NCI-H1436 (cell line): ENCODE measurements at regions not wholly inside any gene's neighbourhood (a gene's known extent, or its start where the extent isn't known, plus 50 kb on each side); places are given as distances from the start of the nearest gene placed in this dataset.

Source experiments
- DNase-seq: peaks from one replicate; lab custom pipeline; 2025; lab: John Stamatoyannopoulos, UW

- DNase-seq: no peak
Observed at GRCh38 chr1:194159941-194160340, 973.5 kb upstream of the B3GALT2 start.

GRCh38 chr1:194155962-194156361, 969.5 kb upstream of the B3GALT2 start:
- no peak for DNase-seq

GRCh38 chr1:194151056-194151455, 964.6 kb upstream of the B3GALT2 start:
- DNase-seq: no peak

GRCh38 chr1:194150242-194150641, 963.8 kb upstream of the B3GALT2 start:
- DNase-seq: no peak

GRCh38 chr1:194133152-194133551, 946.7 kb upstream of the B3GALT2 start:
- DNase-seq: no peak

GRCh38 chr1:194118086-194118485, 931.7 kb upstream of the B3GALT2 start:
- DNase-seq: no peak

- DNase-seq: no peak
Observed at GRCh38 chr1:194117582-194117981, 931.2 kb upstream of the B3GALT2 start.

GRCh38 chr1:194114288-194114687, 927.9 kb upstream of the B3GALT2 start:
- DNase-seq: no peak

- DNase-seq: no peak
Observed at GRCh38 chr1:194105381-194105780, 919.0 kb upstream of the B3GALT2 start.

- DNase-seq: no peak
Observed at GRCh38 chr1:194104247-194104844, 917.9 kb upstream of the B3GALT2 start.

GRCh38 chr1:194103516-194104246, 917.3 kb upstream of the B3GALT2 start:
- DNase-seq: no peak

GRCh38 chr1:194103101-194103500, 916.7 kb upstream of the B3GALT2 start:
- DNase-seq: no peak

- no peak for DNase-seq
Observed at GRCh38 chr1:194102607-194103006, 916.2 kb upstream of the B3GALT2 start.

- no peak for DNase-seq
Observed at GRCh38 chr1:194084755-194085154, 898.3 kb upstream of the B3GALT2 start.

- no peak for DNase-seq
Observed at GRCh38 chr1:194081444-194081843, 895.0 kb upstream of the B3GALT2 start.

- no peak for DNase-seq
Observed at GRCh38 chr1:194080826-194081225, 894.4 kb upstream of the B3GALT2 start.

GRCh38 chr1:194078765-194079164, 892.4 kb upstream of the B3GALT2 start:
- DNase-seq: no peak

GRCh38 chr1:194076646-194077045, 890.2 kb upstream of the B3GALT2 start:
- DNase-seq: no peak

GRCh38 chr1:194073833-194074232, 887.4 kb upstream of the B3GALT2 start:
- DNase-seq: no peak

GRCh38 chr1:194071205-194071604, 884.8 kb upstream of the B3GALT2 start:
- peak; percentile 61 for DNase-seq

GRCh38 chr1:194069831-194070218, 883.4 kb upstream of the B3GALT2 start:
- no peak for DNase-seq

GRCh38 chr1:194069168-194069830, 882.9 kb upstream of the B3GALT2 start:
- no peak for DNase-seq

GRCh38 chr1:194068446-194069167, 882.2 kb upstream of the B3GALT2 start:
- DNase-seq: no peak
